ENCODE measurements at regions not wholly inside any gene's neighbourhood (a gene's known extent, or its start where the extent isn't known, plus 50 kb on each side); places are given as distances from the start of the nearest gene placed in this dataset.

DNA sequence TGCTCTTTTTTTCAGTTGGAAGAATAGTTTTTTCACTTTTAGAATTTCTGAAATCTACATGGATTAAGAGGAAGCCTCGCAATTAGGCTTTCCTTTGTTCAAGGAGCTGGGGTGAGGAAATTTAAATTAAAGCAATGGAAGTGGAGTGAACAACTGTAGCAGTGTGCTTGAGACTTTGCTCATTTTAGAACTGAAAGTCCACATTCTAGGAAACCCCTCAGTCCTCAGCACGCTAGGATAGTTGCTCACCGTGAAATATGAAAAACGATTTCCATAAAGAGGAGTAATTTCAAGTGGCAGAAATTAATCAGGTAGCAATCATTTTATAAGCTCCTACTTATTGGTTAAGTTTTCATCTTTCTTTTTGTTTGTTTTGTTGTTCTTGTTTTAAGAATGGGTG, 243.0 kb upstream of the ITGA1 start:
- Histone ChIP-seq H3K9me3 (ENCODE audit: low read depth) (no peaks in the 10 kb centered on the region), H3K27me3 (no peaks in the 10 kb centered on the region), H3K27ac (no peak overlapping the region), H3K4me3 (no peak overlapping the region), H3K4me1 (ENCODE audit: low read depth) (no peaks in the 10 kb centered on the region), H3K36me3 (no peaks in the 10 kb centered on the region)
- DNase-seq (ENCODE audit: low read depth in 1 of 2, low spot score in 1 of 2), result no peak
- TF ChIP-seq, protein P1, sequence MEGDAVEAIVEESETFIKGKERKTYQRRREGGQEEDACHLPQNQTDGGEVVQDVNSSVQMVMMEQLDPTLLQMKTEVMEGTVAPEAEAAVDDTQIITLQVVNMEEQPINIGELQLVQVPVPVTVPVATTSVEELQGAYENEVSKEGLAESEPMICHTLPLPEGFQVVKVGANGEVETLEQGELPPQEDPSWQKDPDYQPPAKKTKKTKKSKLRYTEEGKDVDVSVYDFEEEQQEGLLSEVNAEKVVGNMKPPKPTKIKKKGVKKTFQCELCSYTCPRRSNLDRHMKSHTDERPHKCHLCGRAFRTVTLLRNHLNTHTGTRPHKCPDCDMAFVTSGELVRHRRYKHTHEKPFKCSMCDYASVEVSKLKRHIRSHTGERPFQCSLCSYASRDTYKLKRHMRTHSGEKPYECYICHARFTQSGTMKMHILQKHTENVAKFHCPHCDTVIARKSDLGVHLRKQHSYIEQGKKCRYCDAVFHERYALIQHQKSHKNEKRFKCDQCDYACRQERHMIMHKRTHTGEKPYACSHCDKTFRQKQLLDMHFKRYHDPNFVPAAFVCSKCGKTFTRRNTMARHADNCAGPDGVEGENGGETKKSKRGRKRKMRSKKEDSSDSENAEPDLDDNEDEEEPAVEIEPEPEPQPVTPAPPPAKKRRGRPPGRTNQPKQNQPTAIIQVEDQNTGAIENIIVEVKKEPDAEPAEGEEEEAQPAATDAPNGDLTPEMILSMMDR (IDR thresholded peaks at IDR 0.05; ENCODE audit: low read depth, low read length), result no peak

DNA sequence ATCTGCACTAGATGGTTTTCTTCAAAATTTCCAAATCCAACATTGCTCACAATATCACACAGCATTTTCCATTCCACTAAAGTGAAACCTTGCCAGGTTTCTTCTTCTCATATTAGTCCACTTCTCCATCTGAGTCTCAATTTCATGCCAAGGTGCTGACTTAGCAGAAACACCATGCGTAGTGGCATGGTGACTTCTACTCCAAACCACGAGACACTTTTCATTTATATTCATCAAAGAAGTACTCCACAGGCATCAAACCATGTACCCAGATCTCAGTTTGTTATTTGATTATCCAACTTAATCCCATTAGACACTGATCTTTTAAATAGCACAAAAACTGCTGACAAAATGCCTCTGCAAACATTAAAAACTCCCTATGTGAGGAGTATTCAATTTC, 233.4 kb upstream of the ITGA1 start:
- no peak for DNase-seq (ENCODE audit: low read depth in 1 of 2, low spot score in 1 of 2)

DNA sequence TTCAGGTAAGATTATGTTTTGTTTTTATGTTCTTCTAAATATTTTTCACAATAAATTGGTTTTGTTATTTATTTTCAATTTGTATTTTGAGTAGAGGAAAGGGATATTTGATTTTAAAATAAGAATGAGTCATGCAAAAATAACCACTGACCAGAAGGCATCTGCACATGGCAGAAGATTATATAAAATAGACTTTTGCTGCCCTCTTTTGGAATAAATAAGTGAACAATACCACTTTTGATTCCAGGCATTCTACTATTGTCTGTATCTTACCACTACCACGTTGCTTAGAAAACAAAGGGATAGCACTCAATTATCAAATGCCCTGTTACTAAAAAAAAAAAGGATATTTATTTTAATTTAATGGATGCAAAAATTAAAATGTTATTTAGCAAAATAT, 227.3 kb upstream of the ITGA1 start:
- H3K4me1 ChIP-seq (ENCODE audit: low read depth), result no peaks in the 10 kb centered on the region
- no peak overlapping the region for H3K4me3 ChIP-seq
- TF ChIP-seq, protein P1 (IDR thresholded peaks at IDR 0.05; ENCODE audit: low read depth, low read length), result no peak
- peak in 1 of 2 donors; percentile 31 for DNase-seq (ENCODE audit: low read depth in 1 of 2, low spot score in 1 of 2)
- H3K36me3 ChIP-seq, result no peaks in the 10 kb centered on the region
- no peaks in the 10 kb centered on the region for H3K27me3 ChIP-seq
- H3K27ac ChIP-seq, result no peak overlapping the region
- H3K9me3 ChIP-seq (ENCODE audit: low read depth), result no peaks in the 10 kb centered on the region

More for the DNA sequence above, 233.4 kb upstream of the ITGA1 start:
- Histone ChIP-seq H3K9me3 (ENCODE audit: low read depth) (no peaks in the 10 kb centered on the region), H3K27ac (no peak overlapping the region), H3K4me3 (no peak overlapping the region), H3K27me3 (no peaks in the 10 kb centered on the region), H3K4me1 (ENCODE audit: low read depth) (no peaks in the 10 kb centered on the region), H3K36me3 (no peaks in the 10 kb centered on the region)
- TF ChIP-seq, protein P1 (IDR thresholded peaks at IDR 0.05; ENCODE audit: low read depth, low read length), result no peak

DNA sequence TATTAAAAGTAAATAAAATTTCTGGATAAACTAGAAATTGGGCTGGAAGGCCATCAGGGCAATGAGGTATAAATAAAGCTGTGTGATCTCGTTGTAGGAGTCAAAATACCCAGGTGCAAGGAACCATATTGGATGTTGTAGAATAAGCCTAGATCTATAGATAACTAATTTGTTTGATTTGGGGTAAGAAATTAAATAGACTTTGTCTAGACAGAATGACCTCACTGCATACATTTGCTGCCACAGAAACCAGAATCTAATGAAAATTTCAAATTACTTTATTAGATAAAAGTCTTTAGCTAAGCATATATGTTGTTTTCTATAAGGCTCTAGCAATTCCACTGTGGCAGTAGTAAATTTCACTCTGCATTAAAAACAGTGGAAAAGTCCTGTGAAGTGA, 225.2 kb upstream of the ITGA1 start:
- no peaks in the 10 kb centered on the region for H3K36me3 ChIP-seq
- H3K9me3 ChIP-seq (ENCODE audit: low read depth), result no peaks in the 10 kb centered on the region
- H3K27me3 ChIP-seq, result no peaks in the 10 kb centered on the region
- no peak overlapping the region for H3K27ac ChIP-seq
- no peaks in the 10 kb centered on the region for H3K4me1 ChIP-seq (ENCODE audit: low read depth)
- TF ChIP-seq, protein P1 (IDR thresholded peaks at IDR 0.05; ENCODE audit: low read depth, low read length), result no peak
- DNase-seq (ENCODE audit: low read depth in 1 of 2, low spot score in 1 of 2), result no peak
- H3K4me3 ChIP-seq, result no peak overlapping the region

DNA sequence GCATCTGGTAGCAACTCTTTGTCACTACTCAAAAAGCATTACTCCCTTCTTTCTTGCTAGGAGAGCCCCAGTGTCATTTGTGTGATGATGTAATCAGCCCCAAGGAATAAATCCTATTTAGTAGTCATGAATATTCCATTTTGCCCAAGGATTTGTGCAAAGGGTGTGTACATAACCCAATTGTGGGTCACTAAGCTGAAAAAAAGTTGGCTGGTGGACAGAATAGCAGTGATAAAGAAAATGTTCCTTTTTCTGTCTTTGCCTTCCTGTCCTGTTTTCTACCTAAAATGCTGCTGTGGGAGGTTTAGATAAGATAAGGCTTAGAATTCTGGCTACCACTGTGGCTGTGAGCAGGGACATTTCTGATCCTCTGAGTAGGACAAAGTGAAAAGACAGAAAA, 223.1 kb upstream of the ITGA1 start:
- H3K4me1 ChIP-seq (ENCODE audit: low read depth), result no peaks in the 10 kb centered on the region
- H3K27me3 ChIP-seq, result no peaks in the 10 kb centered on the region
- no peaks in the 10 kb centered on the region for H3K9me3 ChIP-seq (ENCODE audit: low read depth)
- H3K36me3 ChIP-seq, result no peaks in the 10 kb centered on the region
- DNase-seq (ENCODE audit: low read depth in 1 of 2, low spot score in 1 of 2), result no peak
- H3K27ac ChIP-seq, result no peak overlapping the region
- no peak overlapping the region for H3K4me3 ChIP-seq
- TF ChIP-seq, protein P1 (IDR thresholded peaks at IDR 0.05; ENCODE audit: low read depth, low read length), result no peak

DNA sequence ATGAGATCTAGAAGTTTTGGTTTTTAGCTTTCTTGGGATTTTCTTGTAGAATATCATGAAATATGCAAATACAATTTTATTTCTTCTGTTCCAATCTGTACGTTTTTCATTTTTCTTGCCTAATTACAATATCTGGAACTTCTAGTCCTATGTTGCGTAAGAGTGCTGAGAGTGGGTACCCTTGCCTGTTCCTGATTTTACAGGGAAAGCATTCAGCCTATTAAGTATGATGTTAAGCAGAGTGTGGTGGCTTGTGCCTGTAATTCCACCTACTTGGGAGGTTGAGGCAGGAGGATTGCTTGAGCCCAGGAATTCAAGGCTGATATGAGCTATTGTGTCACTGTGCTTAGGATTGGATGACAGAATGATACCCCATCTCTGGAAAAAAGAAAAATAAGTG, 210.2 kb upstream of the ITGA1 start:
- H3K27ac ChIP-seq, result no peak overlapping the region
- H3K4me1 ChIP-seq (ENCODE audit: low read depth), result no peaks in the 10 kb centered on the region
- H3K27me3 ChIP-seq, result no peaks in the 10 kb centered on the region
- H3K4me3 ChIP-seq, result no peak overlapping the region
- no peaks in the 10 kb centered on the region for H3K9me3 ChIP-seq (ENCODE audit: low read depth)
- no peak for DNase-seq (ENCODE audit: low read depth in 1 of 2, low spot score in 1 of 2)
- H3K36me3 ChIP-seq, result no peaks in the 10 kb centered on the region
- TF ChIP-seq, protein P1 (IDR thresholded peaks at IDR 0.05; ENCODE audit: low read depth, low read length), result no peak

Measured in cardiac muscle cell (in vitro differentiated cells and primary cell).